HG02973 (cell line): ENCODE measurements at regions not wholly inside any gene's neighbourhood (a gene's known extent, or its start where the extent isn't known, plus 50 kb on each side); places are given as distances from the start of the nearest gene placed in this dataset.

Experiments used
- ATAC-seq: cut with Tn5 transposase; IDR thresholded peaks from one replicate; pipeline ENCODE4 v1.9.1; 2021; ENCODE audit warnings: moderate library complexity; ENCODE audit not compliant: unreplicated experiment

DNA sequence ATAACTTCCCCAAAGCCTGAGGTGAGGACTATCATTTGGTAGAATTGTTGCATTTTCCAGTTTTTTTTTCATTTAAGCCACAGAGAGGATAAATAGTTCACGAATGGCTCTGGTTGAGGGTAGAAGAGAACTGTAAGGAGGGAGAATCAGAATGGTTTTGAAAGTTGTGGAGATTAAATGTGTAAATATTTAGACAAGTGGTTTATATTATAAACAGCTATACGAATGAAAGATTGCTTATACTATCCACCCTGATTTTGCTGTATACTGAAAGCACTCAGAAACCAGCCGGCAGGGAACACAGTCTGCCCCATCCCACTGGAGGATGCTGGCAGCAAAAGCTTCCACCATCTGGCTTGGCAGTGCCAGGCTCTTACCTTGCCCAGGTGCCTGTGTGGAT lies 341.1 kb downstream of the RAPGEF2 start:
- no peak for ATAC-seq

DNA sequence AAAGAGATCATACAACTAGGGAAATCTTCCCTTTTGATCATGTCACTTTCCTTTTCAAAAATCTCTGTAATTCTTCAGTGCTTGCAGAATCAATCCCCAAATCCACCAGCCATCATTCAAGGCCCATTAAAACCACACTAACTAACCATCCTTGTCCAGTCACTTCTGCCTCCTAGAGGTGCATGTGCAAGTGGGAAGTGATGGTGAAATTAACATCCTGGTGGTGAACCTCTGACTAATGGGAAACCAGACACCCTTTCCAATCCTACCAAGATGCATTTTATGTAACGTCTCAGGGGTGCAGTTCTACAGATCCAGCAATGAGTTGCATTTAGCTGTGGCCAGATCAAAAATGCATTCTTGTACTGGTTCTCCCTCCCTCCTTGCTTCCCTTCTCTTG lies 341.8 kb downstream of the RAPGEF2 start:
- no peak for ATAC-seq

GRCh38 chr4:159445692-159446091 lies 342.8 kb downstream of the RAPGEF2 start:
- ATAC-seq: no peak

- ATAC-seq: peak; percentile 100
Measured at GRCh38 chr4:159446266-159446976, 343.5 kb downstream of the RAPGEF2 start.

GRCh38 chr4:159447296-159447695 lies 344.4 kb downstream of the RAPGEF2 start:
- no peak for ATAC-seq

- no peak for ATAC-seq
Measured at GRCh38 chr4:159451006-159451405, 348.1 kb downstream of the RAPGEF2 start.

DNA sequence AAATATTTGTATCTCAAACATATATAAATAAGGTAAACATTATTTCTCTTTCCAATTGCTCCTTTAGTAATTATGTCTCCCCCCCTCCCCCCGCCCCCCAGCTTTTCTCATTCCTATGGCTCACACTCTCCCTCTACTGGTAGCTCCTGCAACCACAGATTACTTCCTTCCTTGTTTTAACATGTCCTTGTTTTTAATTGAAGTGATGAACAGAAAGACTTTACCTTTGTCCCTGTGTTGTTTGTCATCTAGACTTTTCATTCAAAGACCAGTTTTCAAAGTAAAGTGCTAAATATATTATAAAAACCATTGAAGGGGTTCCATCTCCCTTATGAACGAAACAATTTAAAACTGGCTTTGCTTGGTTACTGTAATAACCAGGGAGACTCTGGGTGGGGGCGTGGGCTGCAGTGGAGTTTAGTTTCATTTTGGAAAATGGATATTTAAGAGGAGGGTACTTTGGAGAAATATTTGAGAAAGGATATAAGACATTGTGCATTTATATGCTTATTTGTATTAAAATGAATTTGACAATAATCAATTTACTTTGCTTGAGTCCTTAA lies 352.9 kb downstream of the RAPGEF2 start:
- ATAC-seq: peak; percentile 63

- no peak for ATAC-seq
Measured at GRCh38 chr4:159460371-159460770, 357.5 kb downstream of the RAPGEF2 start.

DNA sequence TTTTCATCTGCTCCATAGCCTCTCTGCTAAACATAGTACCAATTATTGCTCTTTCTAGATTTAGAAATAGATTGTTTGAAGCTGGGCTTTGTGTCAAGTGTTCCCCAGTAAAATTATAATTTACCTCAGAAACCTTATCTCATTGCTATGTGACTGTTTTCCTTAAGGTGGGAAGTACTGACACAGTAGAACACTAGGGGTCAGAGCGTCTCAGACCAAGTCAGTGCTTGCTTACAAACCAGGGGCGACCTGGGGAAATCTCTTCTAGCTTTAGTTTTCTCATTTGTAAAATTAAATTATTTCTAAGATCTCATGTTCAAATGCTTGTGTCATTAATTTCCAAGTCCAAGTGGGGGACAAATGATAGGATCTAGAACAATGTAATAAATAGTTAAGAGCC lies 360.4 kb downstream of the RAPGEF2 start:
- no peak for ATAC-seq

DNA sequence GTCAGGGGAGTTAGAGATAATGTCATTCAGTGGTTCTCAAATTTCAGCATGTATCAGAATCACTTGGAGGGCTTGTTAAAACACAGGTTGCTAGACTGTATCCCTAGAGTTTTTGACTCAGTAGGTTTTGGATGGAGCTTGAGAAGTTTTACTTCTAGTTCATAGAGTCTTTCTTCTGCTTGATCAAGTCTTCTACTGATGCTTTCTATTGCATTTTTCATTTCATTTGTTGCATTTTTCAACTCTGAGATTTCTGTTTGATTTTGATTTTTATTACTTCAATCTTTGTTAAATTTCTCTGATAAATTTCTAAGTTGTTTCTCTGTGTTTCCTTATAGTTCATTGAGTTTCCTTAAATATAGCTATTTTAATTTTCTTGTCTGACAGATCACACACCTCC lies 361.4 kb downstream of the RAPGEF2 start:
- ATAC-seq: no peak

GRCh38 chr4:159476886-159477285 lies 374.0 kb downstream of the RAPGEF2 start:
- ATAC-seq: no peak

- no peak for ATAC-seq
Measured at GRCh38 chr4:159480826-159481225, 377.9 kb downstream of the RAPGEF2 start.

GRCh38 chr4:159481936-159482335 lies 379.1 kb downstream of the RAPGEF2 start:
- no peak for ATAC-seq

DNA sequence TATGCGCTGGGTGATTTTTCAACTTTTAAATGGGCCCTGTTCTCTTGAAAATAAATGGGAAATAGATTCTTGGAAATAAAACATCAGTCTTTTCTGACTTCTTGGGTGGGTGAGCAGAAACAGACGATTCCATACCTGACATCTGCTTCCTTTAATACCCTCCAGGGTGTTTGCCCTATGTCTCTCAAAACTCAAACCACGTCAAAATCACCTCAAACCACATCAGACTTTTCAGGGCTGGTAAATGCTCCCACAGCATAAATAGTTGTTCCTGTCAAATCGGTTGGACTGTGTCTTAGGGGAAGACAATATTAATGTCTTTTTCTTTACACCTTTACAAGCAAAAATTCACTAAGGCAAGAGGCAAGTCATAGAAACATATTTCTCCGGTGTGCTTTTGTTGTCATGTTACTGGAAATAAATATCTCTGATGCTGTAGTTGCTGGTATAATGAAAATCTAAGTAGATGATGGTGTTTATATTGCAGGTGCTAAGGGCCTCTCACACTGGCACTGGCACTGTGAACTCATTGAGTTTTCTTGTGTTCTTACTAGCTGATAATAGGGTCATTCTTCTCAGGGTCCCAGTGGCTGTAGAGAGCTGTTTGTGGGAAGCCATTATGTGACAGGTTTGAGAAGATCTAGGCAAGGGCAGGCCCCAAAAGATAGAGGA lies 380.4 kb downstream of the RAPGEF2 start:
- ATAC-seq: no peak

DNA sequence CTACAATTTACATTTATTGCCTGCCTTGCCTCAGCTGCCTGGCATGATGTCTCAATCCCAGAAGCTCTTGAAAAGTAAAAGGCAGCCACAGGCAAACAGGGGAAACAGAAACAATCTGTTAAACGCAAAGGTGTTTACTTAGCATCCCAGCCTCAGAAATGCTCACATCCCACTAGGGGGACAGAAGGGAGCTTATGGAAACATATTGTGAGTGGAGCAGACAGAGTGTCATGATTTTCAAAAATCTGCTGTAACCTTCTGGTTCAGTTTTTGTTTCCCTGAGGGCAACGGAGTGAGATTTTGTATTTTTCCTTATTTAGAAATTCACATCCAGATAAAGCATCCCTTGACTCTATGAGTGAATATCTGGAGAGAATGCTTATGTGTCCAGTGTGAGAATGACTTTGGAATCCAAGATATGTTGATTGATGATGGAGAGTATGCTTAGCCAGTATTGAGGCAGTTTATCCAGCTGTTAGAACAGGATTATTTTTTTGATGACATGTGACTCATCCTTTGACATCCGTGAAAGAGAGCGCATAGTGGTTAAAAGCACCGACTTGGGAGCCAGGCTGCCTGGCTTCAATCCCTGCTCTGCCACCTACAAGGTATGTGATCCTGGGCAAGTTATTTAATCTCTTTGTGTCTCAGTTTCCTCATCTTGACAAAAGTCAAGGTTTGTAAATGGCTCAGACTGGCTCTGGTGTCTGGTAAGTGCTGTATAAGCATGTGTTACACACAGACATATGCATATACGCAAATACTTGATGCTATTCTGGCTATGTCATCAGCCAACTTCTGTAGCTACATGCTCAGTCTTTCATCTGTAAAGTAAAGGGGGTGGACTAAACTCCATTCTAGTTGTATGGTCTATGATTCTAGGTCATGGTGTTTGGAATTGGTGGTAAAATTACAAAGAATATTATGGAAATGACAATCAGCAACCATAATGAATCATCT lies 381.2 kb downstream of the RAPGEF2 start:
- no peak for ATAC-seq

- ATAC-seq: no peak
Measured at GRCh38 chr4:159484864-159485263, 382.0 kb downstream of the RAPGEF2 start.

DNA sequence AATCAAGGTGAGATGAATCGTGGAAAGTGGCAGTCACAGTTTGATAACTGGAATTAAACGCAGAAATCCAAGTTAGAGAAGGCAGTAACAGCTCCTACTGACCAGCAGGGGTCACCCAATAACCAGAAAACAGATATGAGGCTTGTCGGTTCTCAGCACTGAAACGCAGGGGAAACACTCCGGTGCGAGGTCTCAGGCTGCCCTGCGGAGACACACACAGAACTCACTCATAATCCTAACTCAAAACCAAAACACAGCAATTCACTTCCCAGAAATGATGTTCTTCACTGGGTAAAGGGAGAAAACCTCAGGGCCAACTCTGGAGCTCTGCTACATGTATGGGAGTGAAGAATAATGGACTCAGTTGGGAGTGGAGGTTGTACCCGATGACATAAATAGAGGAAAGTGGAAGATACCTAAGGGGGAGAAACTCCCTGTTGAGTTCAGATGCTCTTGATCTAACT lies 384.4 kb downstream of the RAPGEF2 start:
- peak; percentile 99 for ATAC-seq

GRCh38 chr4:159489646-159490045 lies 386.8 kb downstream of the RAPGEF2 start:
- no peak for ATAC-seq

- ATAC-seq: no peak
Measured at GRCh38 chr4:159495515-159496236, 392.8 kb downstream of the RAPGEF2 start.

- ATAC-seq: no peak
Measured at GRCh38 chr4:159496248-159496647, 393.4 kb downstream of the RAPGEF2 start.
